ENCODE measurements at regions not wholly inside any gene's neighbourhood (a gene's known extent, or its start where the extent isn't known, plus 50 kb on each side); places are given as distances from the start of the nearest gene placed in this dataset.
A peak's percentile ranks its signal among the peaks of the same experiment; 100 is the strongest.

DNA sequence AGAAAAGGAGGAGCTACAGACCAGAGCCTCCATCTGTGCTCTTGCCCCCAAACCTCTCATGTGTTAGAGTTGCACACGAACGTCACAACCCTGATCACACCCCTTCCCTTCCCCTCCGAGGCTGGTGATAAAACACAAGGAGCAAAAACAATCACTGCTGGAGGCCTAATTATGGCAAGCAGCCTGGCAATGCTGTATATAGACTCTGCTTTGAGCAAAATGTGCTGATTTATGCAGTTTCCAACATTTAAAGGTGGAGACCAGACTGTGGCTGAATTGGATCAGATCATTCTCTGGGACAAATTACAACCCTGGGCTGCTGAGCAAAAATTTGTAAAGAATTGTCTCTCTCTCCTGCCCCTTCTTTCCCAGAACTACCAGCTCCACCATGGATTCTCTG, 64.6 kb upstream of the SRSF6 start:
- no peaks in the 10 kb centered on the region for H3K4me1 ChIP-seq (ENCODE audit: insufficient read depth, low read length)
- H3K4me3 ChIP-seq (ENCODE audit: low read depth in 1 of 2, low read length in 2 of 2), result no peak overlapping the region
- no peaks in the 10 kb centered on the region for H3K27me3 ChIP-seq (ENCODE audit: insufficient read depth, low read length, poor library complexity)
- H3K9me3 ChIP-seq (ENCODE audit: insufficient read depth, low read length, severe bottlenecking), result no peaks in the 10 kb centered on the region
- no peak overlapping the region for H3K4me2 ChIP-seq (ENCODE audit: insufficient read depth, low read length)
- H2AFZ ChIP-seq (ENCODE audit: low read depth, low read length), result no peak overlapping the region
- no peak overlapping the region for H3K27ac ChIP-seq (ENCODE audit: low read length)
- DNase-seq, result no peak
- no peak for ATAC-seq (ENCODE audit: insufficient read depth, low read depth)
- H3K79me2 ChIP-seq (ENCODE audit: insufficient read depth, low read length), result no peaks in the 10 kb centered on the region
- TF ChIP-seq CTCF (IDR thresholded peaks at IDR 0.05; ENCODE audit: borderline replicate concordance, extremely low read depth, low read length, poor library complexity, severe bottlenecking), result no peak
- no peak for TF ChIP-seq EZH2 (IDR thresholded peaks at IDR 0.05; ENCODE audit: borderline replicate concordance, low read depth, low read length, severe bottlenecking)
- H3K9ac ChIP-seq (ENCODE audit: low read depth, low read length), result no peak overlapping the region
- no peaks in the 10 kb centered on the region for H3K36me3 ChIP-seq (ENCODE audit: insufficient read depth, low read length)
- H4K20me1 ChIP-seq (ENCODE audit: insufficient read depth, low read length), result no peaks in the 10 kb centered on the region

DNA sequence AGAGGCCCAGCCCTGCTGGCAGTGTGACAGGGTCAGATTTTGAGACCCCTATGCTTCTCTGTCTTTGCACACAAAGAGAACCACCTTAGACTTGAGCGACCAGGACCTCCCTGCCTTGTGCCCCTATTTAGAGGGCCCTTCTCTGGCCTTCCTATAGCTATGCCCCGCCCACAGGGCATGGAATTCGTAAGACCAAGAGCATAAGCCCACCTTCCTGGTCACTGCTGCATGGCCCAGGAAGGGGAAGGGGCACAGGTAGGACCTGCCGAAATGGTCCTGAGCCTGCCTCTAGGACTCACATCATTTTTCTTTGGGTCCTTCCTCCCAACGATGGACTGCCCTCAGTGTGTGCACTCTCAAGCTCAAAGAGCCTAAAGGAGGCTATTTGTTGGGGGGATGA, 65.1 kb upstream of the SRSF6 start:
- Histone ChIP-seq H3K27me3 (ENCODE audit: insufficient read depth, low read length, poor library complexity) (no peaks in the 10 kb centered on the region), H3K9me3 (ENCODE audit: insufficient read depth, low read length, severe bottlenecking) (no peaks in the 10 kb centered on the region), H3K36me3 (ENCODE audit: insufficient read depth, low read length) (no peaks in the 10 kb centered on the region), H3K79me2 (ENCODE audit: insufficient read depth, low read length) (no peaks in the 10 kb centered on the region), H3K9ac (ENCODE audit: low read depth, low read length) (no peak overlapping the region), H2AFZ (ENCODE audit: low read depth, low read length) (no peak overlapping the region), H3K4me3 (ENCODE audit: low read depth in 1 of 2, low read length in 2 of 2) (no peak overlapping the region), H3K27ac (ENCODE audit: low read length) (no peak overlapping the region), H3K4me2 (ENCODE audit: insufficient read depth, low read length) (no peak overlapping the region), H4K20me1 (ENCODE audit: insufficient read depth, low read length) (no peaks in the 10 kb centered on the region), H3K4me1 (ENCODE audit: insufficient read depth, low read length) (no peaks in the 10 kb centered on the region)
- no peak for TF ChIP-seq CTCF (IDR thresholded peaks at IDR 0.05; ENCODE audit: borderline replicate concordance, extremely low read depth, low read length, poor library complexity, severe bottlenecking)
- no peak for TF ChIP-seq EZH2 (IDR thresholded peaks at IDR 0.05; ENCODE audit: borderline replicate concordance, low read depth, low read length, severe bottlenecking)
- ATAC-seq (ENCODE audit: insufficient read depth, low read depth) (no peak), DNase-seq (no peak)

GRCh38 chr20:43389839-43390626, 67.7 kb upstream of the SRSF6 start:
- H3K27ac ChIP-seq (ENCODE audit: low read length), result no peak overlapping the region
- no peaks in the 10 kb centered on the region for H3K79me2 ChIP-seq (ENCODE audit: insufficient read depth, low read length)
- H4K20me1 ChIP-seq (ENCODE audit: insufficient read depth, low read length), result no peaks in the 10 kb centered on the region
- H3K9me3 ChIP-seq (ENCODE audit: insufficient read depth, low read length, severe bottlenecking), result no peaks in the 10 kb centered on the region
- no peak overlapping the region for H3K4me2 ChIP-seq (ENCODE audit: insufficient read depth, low read length)
- no peak for TF ChIP-seq EZH2 (IDR thresholded peaks at IDR 0.05; ENCODE audit: borderline replicate concordance, low read depth, low read length, severe bottlenecking)
- TF ChIP-seq CTCF (IDR thresholded peaks at IDR 0.05; ENCODE audit: borderline replicate concordance, extremely low read depth, low read length, poor library complexity, severe bottlenecking), result peak; percentile 54
- H3K36me3 ChIP-seq (ENCODE audit: insufficient read depth, low read length), result no peaks in the 10 kb centered on the region
- no peaks in the 10 kb centered on the region for H3K4me1 ChIP-seq (ENCODE audit: insufficient read depth, low read length)
- ATAC-seq (ENCODE audit: insufficient read depth, low read depth), result no peak
- H3K27me3 ChIP-seq (ENCODE audit: insufficient read depth, low read length, poor library complexity), result no peaks in the 10 kb centered on the region
- peak; percentile 10 for DNase-seq
- H2AFZ ChIP-seq (ENCODE audit: low read depth, low read length), result no peak overlapping the region
- no peak overlapping the region for H3K9ac ChIP-seq (ENCODE audit: low read depth, low read length)
- H3K4me3 ChIP-seq (ENCODE audit: low read depth in 1 of 2, low read length in 2 of 2), result no peak overlapping the region
